Neural cell (in vitro differentiated cells): ENCODE measurements at regions not wholly inside any gene's neighbourhood (a gene's known extent, or its start where the extent isn't known, plus 50 kb on each side); places are given as distances from the start of the nearest gene placed in this dataset.

Experiments used
- H2AFZ ChIP-seq: fragments of 200-600, 300-800 bp; sonication (generic), shearing (Covaris generic); 2 replicates; pipeline ENCODE4 v1.6.0; 2014; ENCODE audit warnings: low read depth, mild to moderate bottlenecking, antibody characterized with exemption, low read length, moderate library complexity
- H3F3A ChIP-seq: fragments of 200-600 bp; shearing (Covaris generic); 2 replicates; pipeline ENCODE4 v1.6.1; 2016; ENCODE audit warnings: mild to moderate bottlenecking, moderate library complexity, mixed read lengths, antibody characterized with exemption, low read length; ENCODE audit not compliant: insufficient read depth, poor library complexity, severe bottlenecking
- H3K27ac ChIP-seq: fragments of 200-600, 300-800 bp; sonication (generic), shearing (Covaris generic); 2 replicates; pipeline ENCODE4 v1.5.1; 2014; ENCODE audit warnings: mild to moderate bottlenecking, low read length, moderate library complexity
- H3K27me3 ChIP-seq: fragments of 300-800, 200-600 bp; sonication (generic), shearing (Covaris generic); 2 replicates; pipeline ENCODE4 v1.6.0; 2014; ENCODE audit warnings: mild to moderate bottlenecking, low read depth, low read length, moderate library complexity; ENCODE audit not compliant: insufficient read depth
- H3K36me3 ChIP-seq: fragments of 300-800, 200-600 bp; sonication (generic), shearing (Covaris generic); 2 replicates; pipeline ENCODE4 v1.5.1; 2014; ENCODE audit warnings: mild to moderate bottlenecking, antibody characterized with exemption, low read length, moderate library complexity; ENCODE audit not compliant: insufficient read depth
- H3K4me2 ChIP-seq: fragments of 300-800, 200-600 bp; sonication (generic), shearing (Covaris generic); 2 replicates; pipeline ENCODE4 v1.6.0; 2014; ENCODE audit warnings: mild to moderate bottlenecking, low read length
- H3K4me3 ChIP-seq: fragments of 300-800, 200-600 bp; sonication (generic), shearing (Covaris generic); 2 replicates; pipeline ENCODE4 v1.5.1; 2014; ENCODE audit warnings: mild to moderate bottlenecking, low read length, moderate library complexity
- H3K79me2 ChIP-seq: fragments of 200-600 bp; shearing (Covaris generic); replicated peaks from 2 replicates; pipeline ENCODE4 v1.6.0; 2014; ENCODE audit warnings: mild to moderate bottlenecking, low read length, moderate library complexity; ENCODE audit not compliant: insufficient read depth
- H3K9ac ChIP-seq: fragments of 300-800, 200-600 bp; sonication (generic), shearing (Covaris generic); 2 replicates; pipeline ENCODE4 v1.6.1; 2016; ENCODE audit warnings: mild to moderate bottlenecking, low read length, mixed read lengths
- H3K9me2 ChIP-seq: fragments of 200-600 bp; shearing (Covaris generic); 2 replicates; pipeline ENCODE4 v1.6.1; 2016; ENCODE audit warnings: mild to moderate bottlenecking, low read length, mixed read lengths; ENCODE audit not compliant: insufficient read depth
- H3K9me3 ChIP-seq: fragments of 200-600, 300-800 bp; sonication (generic), shearing (Covaris generic); 2 replicates; pipeline ENCODE4 v1.6.1; 2016; ENCODE audit warnings: mild to moderate bottlenecking, mixed run types, low read length, moderate library complexity, mixed read lengths
- H4K20me1 ChIP-seq: fragments of 200-600 bp; shearing (Covaris generic); 2 replicates; pipeline ENCODE4 v1.6.1; 2016; ENCODE audit warnings: mild to moderate bottlenecking, mixed run types; ENCODE audit not compliant: insufficient read depth
- CTCF ChIP-seq: fragments of 450-650 bp; IDR thresholded peaks from 2 replicates; pipeline ENCODE4 v1.5.1; 2014; ENCODE audit warnings: antibody characterized with exemption, mild to moderate bottlenecking, moderate library complexity; ENCODE audit not compliant: poor library complexity, severe bottlenecking
- EP300 ChIP-seq: fragments of 450-650 bp; conservative IDR thresholded peaks from 2 replicates; pipeline ENCODE4 v1.6.1; 2014; ENCODE audit warnings: antibody characterized with exemption, mild to moderate bottlenecking, moderate library complexity; ENCODE audit not compliant: poor library complexity, severe bottlenecking
- EZH2 ChIP-seq: fragments of 200-600, 300-800 bp; shearing (Covaris generic), sonication (generic); IDR thresholded peaks from 2 replicates; pipeline ENCODE4 v1.6.1; 2014; ENCODE audit warnings: antibody characterized with exemption, low read length, borderline replicate concordance, mild to moderate bottlenecking; ENCODE audit not compliant: insufficient read depth, poor library complexity, severe bottlenecking
- MXI1 ChIP-seq: fragments of 450-650 bp; conservative IDR thresholded peaks from 2 replicates; pipeline ENCODE4 v1.6.1; 2014; ENCODE audit warnings: antibody characterized with exemption, mild to moderate bottlenecking; ENCODE audit not compliant: poor library complexity, severe bottlenecking
- POLR2AphosphoS5 ChIP-seq: IDR thresholded peaks from 2 replicates; pipeline ENCODE4 v1.6.1; 2012
- RAD21 ChIP-seq: fragments of 450-650 bp; conservative IDR thresholded peaks from 2 replicates; pipeline ENCODE4 v1.6.1; 2014; ENCODE audit warnings: antibody characterized with exemption, mild to moderate bottlenecking, moderate library complexity
- REST ChIP-seq: IDR thresholded peaks from 2 replicates; pipeline ENCODE4 v1.6.1; 2012; ENCODE audit warnings: borderline replicate concordance
- SMC3 ChIP-seq: fragments of 450-650 bp; conservative IDR thresholded peaks from 2 replicates; pipeline ENCODE4 v1.6.1; 2014; ENCODE audit warnings: antibody characterized with exemption, mild to moderate bottlenecking, moderate library complexity; ENCODE audit not compliant: poor library complexity
- TAF1 ChIP-seq: IDR thresholded peaks from 2 replicates; pipeline ENCODE4 v1.6.1; 2012; ENCODE audit warnings: low read depth

- H3K9me2 ChIP-seq = no peaks in the 10 kb centered on the region
- no peak overlapping the region for H3K9ac ChIP-seq
- no peaks in the 10 kb centered on the region for H3F3A ChIP-seq
- no peak overlapping the region for H3K4me2 ChIP-seq
- H3K36me3 ChIP-seq = no peaks in the 10 kb centered on the region
- no peak overlapping the region for H2AFZ ChIP-seq
- H3K27ac ChIP-seq = no peak overlapping the region
- no peaks in the 10 kb centered on the region for H3K79me2 ChIP-seq
- no peaks in the 10 kb centered on the region for H4K20me1 ChIP-seq
- no peak overlapping the region for H3K4me3 ChIP-seq
- TF ChIP-seq TAF1 = no peak
- TF ChIP-seq REST = no peak
- TF ChIP-seq CTCF = no peak
- no peak for TF ChIP-seq EP300
- TF ChIP-seq SMC3 = no peak
- TF ChIP-seq MXI1 = no peak
- no peak for TF ChIP-seq EZH2
- no peak for TF ChIP-seq RAD21
- TF ChIP-seq POLR2AphosphoS5 = no peak
- no peaks in the 10 kb centered on the region for H3K27me3 ChIP-seq
- no peaks in the 10 kb centered on the region for H3K9me3 ChIP-seq
Measured at GRCh38 chr20:39152742-39153141, 190.6 kb downstream of the DHX35 start.

- Histone ChIP-seq H4K20me1 (no peaks in the 10 kb centered on the region), H3K79me2 (no peaks in the 10 kb centered on the region), H3K9me3 (no peaks in the 10 kb centered on the region), H3K27me3 (no peaks in the 10 kb centered on the region), H3F3A (no peaks in the 10 kb centered on the region), H3K36me3 (no peaks in the 10 kb centered on the region), H3K9ac (no peak overlapping the region), H3K9me2 (no peaks in the 10 kb centered on the region), H3K27ac (no peak overlapping the region), H3K4me2 (no peak overlapping the region), H2AFZ (no peak overlapping the region), H3K4me3 (no peak overlapping the region)
- no peak for TF ChIP-seq EZH2
- TF ChIP-seq SMC3 = no peak
- no peak for TF ChIP-seq POLR2AphosphoS5
- TF ChIP-seq RAD21 = no peak
- no peak for TF ChIP-seq CTCF
- no peak for TF ChIP-seq EP300
- TF ChIP-seq REST = no peak
- TF ChIP-seq TAF1 = no peak
- TF ChIP-seq MXI1 = no peak
Measured at GRCh38 chr20:39152126-39152525, 190.0 kb downstream of the DHX35 start.
